ENCODE measurements at regions not wholly inside any gene's neighbourhood (a gene's known extent, or its start where the extent isn't known, plus 50 kb on each side); places are given as distances from the start of the nearest gene placed in this dataset.

GRCh38 chr14:61847861-61848260, 85.6 kb downstream of the SNAPC1 start:
- DNase-seq = no peak
- H3K4me3 ChIP-seq = no peak overlapping the region
- no peak overlapping the region for H3K27ac ChIP-seq
- intact Hi-C loops (cut with DNase I) = no loop called here
- H3K4me1 ChIP-seq (replicated peaks in 1 of 2) = no peaks in the 10 kb centered on the region
- no peaks in the 10 kb centered on the region for H3K9me3 ChIP-seq (replicated peaks in 1 of 3)
- TF ChIP-seq, protein P1, sequence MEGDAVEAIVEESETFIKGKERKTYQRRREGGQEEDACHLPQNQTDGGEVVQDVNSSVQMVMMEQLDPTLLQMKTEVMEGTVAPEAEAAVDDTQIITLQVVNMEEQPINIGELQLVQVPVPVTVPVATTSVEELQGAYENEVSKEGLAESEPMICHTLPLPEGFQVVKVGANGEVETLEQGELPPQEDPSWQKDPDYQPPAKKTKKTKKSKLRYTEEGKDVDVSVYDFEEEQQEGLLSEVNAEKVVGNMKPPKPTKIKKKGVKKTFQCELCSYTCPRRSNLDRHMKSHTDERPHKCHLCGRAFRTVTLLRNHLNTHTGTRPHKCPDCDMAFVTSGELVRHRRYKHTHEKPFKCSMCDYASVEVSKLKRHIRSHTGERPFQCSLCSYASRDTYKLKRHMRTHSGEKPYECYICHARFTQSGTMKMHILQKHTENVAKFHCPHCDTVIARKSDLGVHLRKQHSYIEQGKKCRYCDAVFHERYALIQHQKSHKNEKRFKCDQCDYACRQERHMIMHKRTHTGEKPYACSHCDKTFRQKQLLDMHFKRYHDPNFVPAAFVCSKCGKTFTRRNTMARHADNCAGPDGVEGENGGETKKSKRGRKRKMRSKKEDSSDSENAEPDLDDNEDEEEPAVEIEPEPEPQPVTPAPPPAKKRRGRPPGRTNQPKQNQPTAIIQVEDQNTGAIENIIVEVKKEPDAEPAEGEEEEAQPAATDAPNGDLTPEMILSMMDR (IDR thresholded peaks at IDR 0.05) = no peak
- TF ChIP-seq POLR2A (IDR thresholded peaks at IDR 0.05) = no peak
- H3K27me3 ChIP-seq = no peaks in the 10 kb centered on the region
- no peaks in the 10 kb centered on the region for H3K36me3 ChIP-seq (replicated peaks in 1 of 2)
- 82 to 86% (median 84%) methylated on average over 3 of the region's 3 CpGs for WGBS, 4 donors

DNA sequence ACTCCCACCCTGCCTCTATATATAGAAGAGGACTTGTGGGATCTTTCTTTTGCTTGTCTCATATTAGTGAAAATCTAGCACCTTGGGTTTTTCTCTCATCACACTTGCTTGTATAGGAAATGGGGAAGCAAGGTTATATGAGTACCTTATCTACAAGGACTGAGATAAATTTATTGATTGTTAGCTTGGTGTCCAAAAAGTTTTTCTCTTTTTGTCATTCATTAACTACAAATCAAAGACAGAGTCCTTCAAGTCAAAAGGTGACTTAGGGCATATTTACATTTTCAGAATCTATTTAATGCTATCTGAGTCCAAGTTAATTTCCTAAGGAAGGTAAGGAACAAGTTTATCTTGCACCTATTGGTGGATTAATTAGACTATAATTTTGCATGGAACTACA, 92.7 kb downstream of the SNAPC1 start:
- no peaks in the 10 kb centered on the region for H3K4me1 ChIP-seq (replicated peaks in 1 of 2)
- H3K36me3 ChIP-seq (replicated peaks in 1 of 2) = no peaks in the 10 kb centered on the region
- H3K9me3 ChIP-seq (replicated peaks in 1 of 3) = no peaks in the 10 kb centered on the region
- H3K27ac ChIP-seq = no peak overlapping the region
- intact Hi-C loops (cut with DNase I) = no loop called here
- DNase-seq = no peak
- TF ChIP-seq, protein P1 (IDR thresholded peaks at IDR 0.05) = no peak
- TF ChIP-seq POLR2A (IDR thresholded peaks at IDR 0.05) = no peak
- H3K4me3 ChIP-seq = no peak overlapping the region
- H3K27me3 ChIP-seq = no peaks in the 10 kb centered on the region

- WGBS, 4 donors = 32 to 73% (median 54%) methylated on average over 1 of the region's 1 CpG
- intact Hi-C loops (cut with DNase I) = no loop called here
- Histone ChIP-seq H3K4me1 (replicated peaks in 1 of 2) (no peaks in the 10 kb centered on the region), H3K36me3 (replicated peaks in 1 of 2) (no peaks in the 10 kb centered on the region), H3K27me3 (no peaks in the 10 kb centered on the region), H3K4me3 (no peak overlapping the region), H3K27ac (no peak overlapping the region), H3K9me3 (replicated peaks in 1 of 3) (no peaks in the 10 kb centered on the region)
- TF ChIP-seq, protein P1 (IDR thresholded peaks at IDR 0.05) = peak; percentile 39 to 78 (median 62)
- no peak for TF ChIP-seq POLR2A (IDR thresholded peaks at IDR 0.05)
- DNase-seq = peak; percentile 29 to 81 (median 57)
These were observed 98.2 kb downstream of the SNAPC1 start for GRCh38 chr14:61860294-61860918.

DNA sequence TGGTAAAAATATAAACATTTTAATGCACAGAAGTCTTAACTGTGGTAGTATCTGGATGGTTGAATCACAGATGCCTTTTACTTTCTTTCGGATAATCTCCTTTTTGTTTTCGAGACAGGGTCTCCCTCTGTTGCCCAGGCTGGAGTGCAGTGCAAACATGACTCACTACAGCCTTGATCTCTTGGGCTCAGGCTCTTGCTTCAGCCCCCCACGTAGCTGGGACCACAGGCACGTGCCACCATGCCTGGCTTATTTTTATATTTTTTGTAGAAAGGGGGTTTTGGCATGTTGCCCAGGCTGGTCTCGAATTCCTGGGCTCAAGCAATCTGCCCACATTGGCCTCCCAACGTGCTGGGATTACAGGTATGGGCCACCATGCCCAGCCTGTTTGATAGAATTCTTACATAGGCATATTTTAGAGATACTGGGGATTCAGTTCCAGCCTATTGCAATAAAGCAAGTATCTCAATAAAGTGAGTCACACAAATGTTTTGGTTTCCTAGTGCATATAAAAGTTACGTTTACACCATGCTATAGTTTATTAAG, 99.2 kb downstream of the SNAPC1 start:
- intact Hi-C loops (cut with DNase I) = no loop called here
- WGBS, 4 donors = 64 to 82% (median 70%) methylated on average over 7 of the region's 7 CpGs

More for the DNA sequence above, 99.2 kb downstream of the SNAPC1 start:
- no peaks in the 10 kb centered on the region for H3K4me1 ChIP-seq (replicated peaks in 1 of 2)
- no peaks in the 10 kb centered on the region for H3K36me3 ChIP-seq (replicated peaks in 1 of 2)
- no peaks in the 10 kb centered on the region for H3K9me3 ChIP-seq (replicated peaks in 1 of 3)
- no peak overlapping the region for H3K27ac ChIP-seq
- no peak overlapping the region for H3K4me3 ChIP-seq
- no peak for TF ChIP-seq POLR2A (IDR thresholded peaks at IDR 0.05)
- TF ChIP-seq, protein P1 (IDR thresholded peaks at IDR 0.05) = no peak
- no peak for DNase-seq
- H3K27me3 ChIP-seq = no peaks in the 10 kb centered on the region

Measured in adrenal gland (tissue), 9 donors.